SK-N-SH (cell line): ENCODE measurements at regions not wholly inside any gene's neighbourhood (a gene's known extent, or its start where the extent isn't known, plus 50 kb on each side); places are given as distances from the start of the nearest gene placed in this dataset.

ENCODE experiments used
- CTCF ChIA-PET: fragments of 300-600, 350-600 bp; formaldehyde crosslinking; extraction: SDS; loops from one replicate; lab custom pipeline; 2021; lab: Yijun Ruan, JAX
- POLR2A ChIA-PET: fragments of 350-600 bp; sonication (Branson Sonifier 250); formaldehyde crosslinking; extraction: SDS; loops from one replicate; lab custom pipeline; 2020; ENCODE audit warnings: antibody characterized with exemption, inconsistent platforms; lab: Yijun Ruan, JAX
- DNase-seq: peaks from one replicate; pipeline ENCODE4 v3.0.0; 2012
- H2AFZ ChIP-seq: fragments of 200-600 bp; sonication (generic); 2 replicates; pipeline ENCODE4 v1.8.1; 2016; ENCODE audit warnings: antibody characterized with exemption, mild to moderate bottlenecking, low read depth
- H3F3A ChIP-seq: fragments of 200-600 bp; sonication (generic); replicated peaks from 2 replicates; pipeline ENCODE3; 2016; ENCODE audit warnings: antibody characterized with exemption, mild to moderate bottlenecking; ENCODE audit not compliant: insufficient read depth
- H3K27ac ChIP-seq, 2 experiments: fragments of 200-500 bp in 1 of 2; fragments of 200-600 bp in 1 of 2; sonication (Bioruptor generic) in 1 of 2; sonication (generic), shearing (Covaris generic) in 1 of 2; 2 replicates each; pipeline versions ENCODE4 v1.5.1 to v1.6.1; 2014 to 2016; ENCODE audit warnings: low read depth in 2 of 2, inconsistent platforms in 1 of 2, low read length in 1 of 2, mild to moderate bottlenecking in 1 of 2, mixed read lengths in 1 of 2
- H3K27me3 ChIP-seq: fragments of 200-600 bp; sonication (generic), shearing (Covaris generic); 2 replicates; pipeline ENCODE4 v1.6.1; 2016; ENCODE audit warnings: mixed run types; ENCODE audit not compliant: insufficient read depth
- H3K36me3 ChIP-seq, 2 experiments: fragments of 200-500 bp in 1 of 2; fragments of 200-600 bp in 1 of 2; sonication (Bioruptor generic) in 1 of 2; sonication (generic) in 1 of 2; replicated peaks in 1 of 2; 2 replicates each; pipeline versions ENCODE3 to v1.5.1; 2014 to 2016; ENCODE audit warnings: low read length in 1 of 2, mild to moderate bottlenecking in 1 of 2; ENCODE audit not compliant: insufficient read depth in 2 of 2, control insufficient read depth in 1 of 2
- H3K4me1 ChIP-seq, 2 experiments: fragments of 200-500 bp in 1 of 2; fragments of 200-600 bp in 1 of 2; sonication (Bioruptor generic) in 1 of 2; sonication (generic), shearing (Covaris generic) in 1 of 2; 2 replicates each; pipeline versions ENCODE4 v1.5.1 to v1.6.1; 2014 to 2016; ENCODE audit warnings: low read depth in 1 of 2, low read length in 1 of 2, mixed run types in 1 of 2; ENCODE audit not compliant: insufficient read depth in 2 of 2, control insufficient read depth in 1 of 2
- H3K4me2 ChIP-seq: fragments of 200-600 bp; sonication (generic), shearing (Covaris generic); 2 replicates; pipeline ENCODE4 v1.6.1; 2017; ENCODE audit warnings: mixed run types
- H3K4me3 ChIP-seq, 2 experiments: fragments of 200-500 bp in 1 of 2; fragments of 200-600 bp in 1 of 2; sonication (Bioruptor generic) in 1 of 2; sonication (generic), shearing (Covaris generic) in 1 of 2; 2 replicates each; pipeline versions ENCODE4 v1.5.1 to v1.8.1; 2014 to 2016; ENCODE audit warnings: low read depth in 2 of 2, inconsistent platforms in 1 of 2, low read length in 1 of 2, mild to moderate bottlenecking in 1 of 2, mixed read lengths in 1 of 2, moderate library complexity in 1 of 2
- H3K79me2 ChIP-seq: fragments of 200-600 bp; sonication (generic); 2 replicates; pipeline ENCODE4 v1.8.1; 2017; ENCODE audit warnings: mild to moderate bottlenecking; ENCODE audit not compliant: insufficient read depth
- H3K9ac ChIP-seq: fragments of 200-600 bp; sonication (generic); 2 replicates; pipeline ENCODE4 v1.6.1; 2017; ENCODE audit warnings: mixed run types
- H3K9me2 ChIP-seq: fragments of 200-600 bp; sonication (generic); 2 replicates; pipeline ENCODE4 v1.6.1; 2017; ENCODE audit warnings: mixed run types
- H3K9me3 ChIP-seq: fragments of 200-600 bp; sonication (generic); 2 replicates; pipeline ENCODE4 v1.6.1; 2017; ENCODE audit warnings: mixed run types, mild to moderate bottlenecking, moderate library complexity
- H4K20me1 ChIP-seq: fragments of 200-600 bp; sonication (generic); 2 replicates; pipeline ENCODE4 v1.6.1; 2017; ENCODE audit warnings: mild to moderate bottlenecking, mixed run types; ENCODE audit not compliant: insufficient read depth
- EP300 ChIP-seq, 2 experiments: IDR thresholded peaks; 2 replicates each; pipeline versions ENCODE4 v1.4.0 to v1.6.1; 2012; ENCODE audit warnings: borderline replicate concordance in 1 of 2, low read depth in 1 of 2, low read length in 1 of 2
- EZH2phosphoT487 ChIP-seq: fragments of 200-600 bp; sonication (generic); IDR thresholded peaks from 2 replicates; pipeline ENCODE4 v1.6.1; 2017; ENCODE audit warnings: low read depth, mixed run types, mild to moderate bottlenecking, antibody characterized with exemption, moderate library complexity, borderline replicate concordance
- FOXJ3 ChIP-seq: sonication (generic); formaldehyde crosslinking; IDR thresholded peaks from 2 replicates; pipeline ENCODE4 v1.5.1; 2020; ENCODE audit warnings: mild to moderate bottlenecking, missing genetic modification reagents
- GABPA ChIP-seq: IDR thresholded peaks from 2 replicates; pipeline ENCODE4 v1.4.0; 2012; ENCODE audit warnings: low read depth, mild to moderate bottlenecking
- GATA2 ChIP-seq: sonication (generic); formaldehyde crosslinking; IDR thresholded peaks from 2 replicates; pipeline ENCODE4 v1.5.0; 2020; ENCODE audit warnings: mild to moderate bottlenecking, missing genetic modification reagents
- NFIC ChIP-seq: IDR thresholded peaks from 2 replicates; pipeline ENCODE4 v1.4.0; 2012; ENCODE audit warnings: borderline replicate concordance
- RAD21 ChIP-seq: IDR thresholded peaks from 2 replicates; pipeline ENCODE4 v1.6.1; 2012; ENCODE audit warnings: mild to moderate bottlenecking, low read length
- RCOR1 ChIP-seq: fragments of 150-350 bp; IDR thresholded peaks from 2 replicates; pipeline ENCODE4 v1.6.1; 2017; ENCODE audit warnings: antibody characterized with exemption, low read length
- TCF12 ChIP-seq: IDR thresholded peaks from 2 replicates; pipeline ENCODE4 v1.4.0; 2012
- USF2 ChIP-seq: fragments of 150-350 bp; IDR thresholded peaks from 2 replicates; pipeline ENCODE4 v1.6.1; 2017; ENCODE audit warnings: antibody characterized with exemption, low read length, low read depth, borderline replicate concordance
- WGBS: methylation state at CpG from one replicate; pipeline ENCODE4 v1.1.6; 2017; ENCODE audit warnings: low lambda C conversion rate; 5-methylcytosine and 5-hydroxymethylcytosine counted together
- TF ChIP-seq, protein P1 (sequence below): IDR thresholded peaks from 2 replicates; pipeline ENCODE4; 2012

- H4K20me1 ChIP-seq = no peaks in the 10 kb centered on the region
- CTCF ChIA-PET = no interaction called here
- H3F3A ChIP-seq = no peaks in the 10 kb centered on the region
- no peak for TF ChIP-seq NFIC
- H3K9me2 ChIP-seq = no peaks in the 10 kb centered on the region
- H3K4me2 ChIP-seq = no peak overlapping the region
- H3K36me3 ChIP-seq = peaks cover 0 to 5% of the 10 kb centered on the region in 2 experiments
- POLR2A ChIA-PET = no interaction called here
- H2AFZ ChIP-seq = no peak overlapping the region
- no peak for DNase-seq
- H3K27ac ChIP-seq = no peak overlapping the region
- no peaks in the 10 kb centered on the region; a peak in 1 of 4 replicates for H3K4me1 ChIP-seq
- no peak overlapping the region; a peak in 1 of 4 replicates for H3K4me3 ChIP-seq
- H3K9ac ChIP-seq = no peak overlapping the region
- no peaks in the 10 kb centered on the region for H3K27me3 ChIP-seq
- WGBS = 0% methylated on average over 1 of the region's 1 CpG
- H3K9me3 ChIP-seq = no peaks in the 10 kb centered on the region
- H3K79me2 ChIP-seq = no peaks in the 10 kb centered on the region
Measured at GRCh38 chr6:122315842-122316241, 83.6 kb upstream of the HSF2 start.

DNA sequence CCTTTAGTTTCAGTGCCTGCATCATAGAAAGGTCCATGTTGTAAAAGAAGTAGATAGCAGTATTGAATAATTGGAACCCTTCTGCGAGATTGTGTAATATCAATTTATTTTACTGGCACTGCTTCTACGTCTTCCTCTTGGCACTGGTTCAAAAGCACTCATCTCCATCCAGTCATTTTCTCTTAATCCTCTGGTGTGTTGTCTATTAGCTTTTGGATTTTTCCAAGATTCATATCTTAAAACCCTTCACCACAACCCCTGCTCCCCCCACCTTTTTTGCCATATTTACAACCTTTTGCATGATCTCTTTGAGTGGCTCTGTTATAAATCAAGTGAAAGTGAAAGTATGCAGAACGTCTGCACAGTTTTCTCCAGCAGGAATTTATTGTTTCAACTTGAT is 76.6 kb upstream of the HSF2 start:
- peak overlapping the region; percentile 70 for H3K4me2 ChIP-seq
- no peaks in the 10 kb centered on the region for H4K20me1 ChIP-seq
- H3K36me3 ChIP-seq = no peaks in the 10 kb centered on the region
- no peaks in the 10 kb centered on the region for H3K9me2 ChIP-seq
- peak overlapping the region; percentile 73 for H2AFZ ChIP-seq
- H3K4me1 ChIP-seq = peaks cover 0 to 4% of the 10 kb centered on the region in 2 experiments; a peak in 1 of 4 replicates
- TF ChIP-seq EP300 (IDR thresholded peaks at IDR 0.05; ENCODE audit: borderline replicate concordance in 1 of 2, low read depth in 1 of 2, low read length in 1 of 2) (no peak; a peak in 1 of 4 replicates), NFIC (peak; percentile 47; the same call in 1 of the 2 replicates), RCOR1 (no peak), GATA2 (CRISPR knock-in tag) (peak; percentile 60), TCF12 (peak; percentile 46; the same call in 1 of the 2 replicates), RAD21 (no peak), USF2 (no peak), EZH2phosphoT487 (no peak), FOXJ3 (CRISPR knock-in tag) (0 out of 2 replicates have a peak, but pooled peaks have one; percentile 12), GABPA (no peak)
- TF ChIP-seq, protein P1, sequence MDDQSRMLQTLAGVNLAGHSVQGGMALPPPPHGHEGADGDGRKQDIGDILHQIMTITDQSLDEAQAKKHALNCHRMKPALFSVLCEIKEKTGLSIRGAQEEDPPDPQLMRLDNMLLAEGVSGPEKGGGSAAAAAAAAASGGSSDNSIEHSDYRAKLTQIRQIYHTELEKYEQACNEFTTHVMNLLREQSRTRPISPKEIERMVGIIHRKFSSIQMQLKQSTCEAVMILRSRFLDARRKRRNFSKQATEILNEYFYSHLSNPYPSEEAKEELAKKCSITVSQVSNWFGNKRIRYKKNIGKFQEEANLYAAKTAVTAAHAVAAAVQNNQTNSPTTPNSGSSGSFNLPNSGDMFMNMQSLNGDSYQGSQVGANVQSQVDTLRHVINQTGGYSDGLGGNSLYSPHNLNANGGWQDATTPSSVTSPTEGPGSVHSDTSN = peak; percentile 29; the same call in 1 of the 2 replicates
- no peaks in the 10 kb centered on the region for H3K27me3 ChIP-seq
- H3K9me3 ChIP-seq = no peaks in the 10 kb centered on the region
- peak overlapping the region; percentile 47 to 58 for H3K4me3 ChIP-seq
- 11% methylated on average over 3 of the region's 3 CpGs for WGBS
- no peaks in the 10 kb centered on the region for H3F3A ChIP-seq
- no peaks in the 10 kb centered on the region for H3K79me2 ChIP-seq
- peak overlapping the region in 1 of 2 experiments; percentile 53; a peak in 2 of 4 replicates for H3K27ac ChIP-seq
- peak; percentile 2 for DNase-seq
- peak overlapping the region; percentile 32; the same call in 1 of the 2 replicates for H3K9ac ChIP-seq
- CTCF ChIA-PET = no interaction called here
- POLR2A ChIA-PET = no interaction called here
